ENCODE measurements at regions not wholly inside any gene's neighbourhood (a gene's known extent, or its start where the extent isn't known, plus 50 kb on each side); places are given as distances from the start of the nearest gene placed in this dataset.

DNA sequence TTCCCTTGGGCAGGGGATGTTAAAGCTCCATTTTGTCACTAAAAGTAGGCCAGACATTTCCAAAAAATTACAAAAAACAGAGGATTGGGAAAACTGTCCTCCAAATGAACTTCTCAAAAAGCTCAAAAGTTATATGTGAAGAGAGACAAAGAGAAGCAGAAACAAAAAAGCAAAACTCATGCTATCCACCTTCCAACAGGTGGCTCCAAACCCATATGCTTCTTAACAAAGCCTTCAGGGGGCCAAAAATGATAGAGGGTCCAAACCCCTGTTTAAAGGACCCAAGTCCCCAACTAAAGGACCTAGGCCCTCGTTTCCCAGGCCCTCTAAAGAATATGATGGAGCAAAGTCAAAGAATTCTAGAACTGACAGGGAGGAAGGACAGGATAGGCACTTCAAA, 146.7 kb downstream of the AASDHPPT start:
- no peak for FAIRE-seq
- no peaks in the 10 kb centered on the region for H4K20me1 ChIP-seq (replicated peaks; ENCODE audit: control insufficient read depth, extremely low read depth, insufficient read depth, low read length)
- no peak for DNase-seq (ENCODE audit: low read depth, low spot score)
- no peaks in the 10 kb centered on the region for H3K36me3 ChIP-seq (ENCODE audit: control insufficient read depth in 2 of 2, extremely low read depth in 1 of 2, insufficient read depth in 2 of 2, low read length in 2 of 2)
- ChIA-PET CTCF (no interaction called here), POLR2A (no interaction called here)
- no peak overlapping the region for H2AFZ ChIP-seq (ENCODE audit: low read depth, low read length)
- H3K4me3 ChIP-seq (replicated peaks in 1 of 3; ENCODE audit: insufficient read depth in 1 of 3, low read depth in 1 of 3, low read length in 3 of 3): no peak overlapping the region
- dilution Hi-C loops (cut with MboI; ENCODE audit: extremely low pct_ligation_motif_present, low sequenced_read_pairs) (no loop called here), intact Hi-C loops (cut with micrococcal nuclease) (no loop called here)
- H3K9me3 ChIP-seq (replicated peaks; ENCODE audit: control insufficient read depth, insufficient read depth, low read length): peaks cover 2% of the 10 kb centered on the region
- TF ChIP-seq, protein P1, sequence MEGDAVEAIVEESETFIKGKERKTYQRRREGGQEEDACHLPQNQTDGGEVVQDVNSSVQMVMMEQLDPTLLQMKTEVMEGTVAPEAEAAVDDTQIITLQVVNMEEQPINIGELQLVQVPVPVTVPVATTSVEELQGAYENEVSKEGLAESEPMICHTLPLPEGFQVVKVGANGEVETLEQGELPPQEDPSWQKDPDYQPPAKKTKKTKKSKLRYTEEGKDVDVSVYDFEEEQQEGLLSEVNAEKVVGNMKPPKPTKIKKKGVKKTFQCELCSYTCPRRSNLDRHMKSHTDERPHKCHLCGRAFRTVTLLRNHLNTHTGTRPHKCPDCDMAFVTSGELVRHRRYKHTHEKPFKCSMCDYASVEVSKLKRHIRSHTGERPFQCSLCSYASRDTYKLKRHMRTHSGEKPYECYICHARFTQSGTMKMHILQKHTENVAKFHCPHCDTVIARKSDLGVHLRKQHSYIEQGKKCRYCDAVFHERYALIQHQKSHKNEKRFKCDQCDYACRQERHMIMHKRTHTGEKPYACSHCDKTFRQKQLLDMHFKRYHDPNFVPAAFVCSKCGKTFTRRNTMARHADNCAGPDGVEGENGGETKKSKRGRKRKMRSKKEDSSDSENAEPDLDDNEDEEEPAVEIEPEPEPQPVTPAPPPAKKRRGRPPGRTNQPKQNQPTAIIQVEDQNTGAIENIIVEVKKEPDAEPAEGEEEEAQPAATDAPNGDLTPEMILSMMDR (IDR thresholded peaks at IDR 0.05; ENCODE audit: extremely low read depth in 1 of 2, insufficient read depth in 1 of 2, low read depth in 1 of 2, low read length in 2 of 2): no peak
- no peak for TF ChIP-seq GATA2 (IDR thresholded peaks at IDR 0.05; ENCODE audit: insufficient read depth, insufficient read length, low read depth, low read length)
- no peak for TF ChIP-seq FOS (IDR thresholded peaks at IDR 0.05; ENCODE audit: borderline replicate concordance, insufficient read depth, low read length)
- TF ChIP-seq POLR2AphosphoS5 (IDR thresholded peaks at IDR 0.05; ENCODE audit: insufficient read depth, low read depth, low read length): no peak
- TF ChIP-seq, protein P2, sequence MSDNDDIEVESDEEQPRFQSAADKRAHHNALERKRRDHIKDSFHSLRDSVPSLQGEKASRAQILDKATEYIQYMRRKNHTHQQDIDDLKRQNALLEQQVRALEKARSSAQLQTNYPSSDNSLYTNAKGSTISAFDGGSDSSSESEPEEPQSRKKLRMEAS (IDR thresholded peaks at IDR 0.05; ENCODE audit: insufficient read depth, insufficient read length): no peak
- TF ChIP-seq EZH2 (IDR thresholded peaks at IDR 0.05; ENCODE audit: borderline replicate concordance, low read depth, low read length, severe bottlenecking): no peak
- no peak for TF ChIP-seq POLR2A (IDR thresholded peaks at IDR 0.05; ENCODE audit: low read depth, low read length)
- BruUV-seq (replicated peaks): no TSS peak
- no peaks in the 10 kb centered on the region for H3K79me2 ChIP-seq (ENCODE audit: control insufficient read depth, insufficient read depth, low read length)
- no peak overlapping the region for H3K27ac ChIP-seq (ENCODE audit: insufficient read depth, low read depth, low read length)
- H3K27me3 ChIP-seq (ENCODE audit: control insufficient read depth in 2 of 2, insufficient read depth in 2 of 2, low read length in 2 of 2): no peaks in the 10 kb centered on the region
- no peak overlapping the region for H3K4me2 ChIP-seq (ENCODE audit: insufficient read depth, low read length)
- H3K9ac ChIP-seq (replicated peaks; ENCODE audit: extremely low read depth, insufficient read depth, low read length): no peak overlapping the region
- H3K9me1 ChIP-seq (replicated peaks; ENCODE audit: control insufficient read depth, extremely low read depth, insufficient read depth, low read length): no peaks in the 10 kb centered on the region
- H3K4me1 ChIP-seq (ENCODE audit: control insufficient read depth, extremely low read depth, insufficient read depth, low read length): no peaks in the 10 kb centered on the region

Data from endothelial cell of umbilical vein (primary cell).